Esophagus squamous epithelium (tissue), 5 donors: ENCODE measurements at regions not wholly inside any gene's neighbourhood (a gene's known extent, or its start where the extent isn't known, plus 50 kb on each side); places are given as distances from the start of the nearest gene placed in this dataset.

Experiments
- DNase-seq: peaks from one replicate; lab custom pipeline; 2025; lab: John Stamatoyannopoulos, UW
- H3K27ac ChIP-seq, 4 donors: fragments of 200-600 bp; sonication (generic); one replicate each; pipeline ENCODE4 v1.5.1; 2016 to 2019; ENCODE audit warnings: mild to moderate bottlenecking in 1 of 4
- H3K27me3 ChIP-seq, 4 donors: fragments of 200-600 bp; sonication (generic); 1 replicate in 3 of 4; 2 replicates in 1 of 4; pipeline versions ENCODE4 v1.5.1 to v1.6.0; 2017 to 2021; ENCODE audit warnings: antibody characterized with exemption in 1 of 4
- H3K36me3 ChIP-seq, 3 donors: fragments of 200-600 bp; sonication (generic); one replicate each; pipeline ENCODE4 v1.5.1; 2016 to 2019
- H3K4me1 ChIP-seq, 3 donors: fragments of 200-600 bp; sonication (generic); one replicate each; pipeline ENCODE4 v1.5.1; 2017 to 2019
- H3K4me3 ChIP-seq, 4 donors: fragments of 200-600 bp; sonication (generic); 1 replicate in 3 of 4; 2 replicates in 1 of 4; pipeline ENCODE4 v1.5.1; 2016 to 2019; ENCODE audit warnings: mild to moderate bottlenecking in 2 of 4, moderate library complexity in 1 of 4
- H3K9me3 ChIP-seq, 3 donors: fragments of 200-600 bp; sonication (generic); one replicate each; pipeline ENCODE4 v1.5.1; 2016 to 2019
- POLR2A ChIP-seq, 4 donors: fragments of 450-650 bp; IDR thresholded peaks; one replicate each; pipeline ENCODE4 v1.6.1; 2017; ENCODE audit warnings: antibody characterized with exemption in 4 of 4, mild to moderate bottlenecking in 4 of 4, moderate library complexity in 3 of 4
- WGBS, 2 donors: methylation state at CpG; one replicate each; pipeline ENCODE4 v1.1.5; 2018; 5-methylcytosine and 5-hydroxymethylcytosine counted together
- intact Hi-C: fragments of 100-400 bp; cut with DNase I; formaldehyde crosslinking; loops from one replicate; pipeline ENCODE4 v1.15.0; 2022
- TF ChIP-seq, protein P1 (sequence below), 6 experiments: fragments of 450-650 bp in 4 of 6; fragments of 200-600 bp in 2 of 6; sonication (generic) in 2 of 6; IDR thresholded peaks; one replicate each; pipeline ENCODE4 v1.5.1; 2016 to 2019; ENCODE audit warnings: antibody characterized with exemption in 6 of 6, mild to moderate bottlenecking in 4 of 6, moderate library complexity in 4 of 6
- donor health status: DM: yes; HTN: yes; CAD: no.

- Histone ChIP-seq H3K27me3 (no peaks in the 10 kb centered on the region), H3K36me3 (no peaks in the 10 kb centered on the region), H3K4me3 (no peak overlapping the region), H3K4me1 (no peaks in the 10 kb centered on the region), H3K9me3 (peaks cover 0 to 39% (median 26%) of the 10 kb centered on the region in 3 donors), H3K27ac (no peak overlapping the region)
- TF ChIP-seq POLR2A (IDR thresholded peaks at IDR 0.05), result no peak
- TF ChIP-seq, protein P1, sequence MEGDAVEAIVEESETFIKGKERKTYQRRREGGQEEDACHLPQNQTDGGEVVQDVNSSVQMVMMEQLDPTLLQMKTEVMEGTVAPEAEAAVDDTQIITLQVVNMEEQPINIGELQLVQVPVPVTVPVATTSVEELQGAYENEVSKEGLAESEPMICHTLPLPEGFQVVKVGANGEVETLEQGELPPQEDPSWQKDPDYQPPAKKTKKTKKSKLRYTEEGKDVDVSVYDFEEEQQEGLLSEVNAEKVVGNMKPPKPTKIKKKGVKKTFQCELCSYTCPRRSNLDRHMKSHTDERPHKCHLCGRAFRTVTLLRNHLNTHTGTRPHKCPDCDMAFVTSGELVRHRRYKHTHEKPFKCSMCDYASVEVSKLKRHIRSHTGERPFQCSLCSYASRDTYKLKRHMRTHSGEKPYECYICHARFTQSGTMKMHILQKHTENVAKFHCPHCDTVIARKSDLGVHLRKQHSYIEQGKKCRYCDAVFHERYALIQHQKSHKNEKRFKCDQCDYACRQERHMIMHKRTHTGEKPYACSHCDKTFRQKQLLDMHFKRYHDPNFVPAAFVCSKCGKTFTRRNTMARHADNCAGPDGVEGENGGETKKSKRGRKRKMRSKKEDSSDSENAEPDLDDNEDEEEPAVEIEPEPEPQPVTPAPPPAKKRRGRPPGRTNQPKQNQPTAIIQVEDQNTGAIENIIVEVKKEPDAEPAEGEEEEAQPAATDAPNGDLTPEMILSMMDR (IDR thresholded peaks at IDR 0.05), result no peak
- DNase-seq, result no peak
- WGBS, 2 donors, result 61 to 76% methylated on average over 3 to 4 of the region's 10 CpGs
- intact Hi-C loops, result no loop called here
Measured at GRCh38 chr10:131779661-131780394, 121.0 kb upstream of the PPP2R2D start.

GRCh38 chr10:131781076-131781475, 119.7 kb upstream of the PPP2R2D start:
- TF ChIP-seq, protein P1 (IDR thresholded peaks at IDR 0.05), result no peak
- no peak for TF ChIP-seq POLR2A (IDR thresholded peaks at IDR 0.05)
- 93% methylated on average over 3 to 6 of the region's 6 CpGs for WGBS, 2 donors
- Histone ChIP-seq H3K4me1 (no peaks in the 10 kb centered on the region), H3K36me3 (no peaks in the 10 kb centered on the region), H3K27ac (no peak overlapping the region), H3K4me3 (no peak overlapping the region), H3K27me3 (no peaks in the 10 kb centered on the region), H3K9me3 (peaks cover 0 to 31% (median 19%) of the 10 kb centered on the region in 3 donors)
- intact Hi-C loops, result no loop called here
- no peak for DNase-seq

GRCh38 chr10:131781791-131782190, 119.0 kb upstream of the PPP2R2D start:
- Histone ChIP-seq H3K36me3 (no peaks in the 10 kb centered on the region), H3K9me3 (peaks cover 0 to 24% (median 15%) of the 10 kb centered on the region in 3 donors), H3K27ac (no peak overlapping the region), H3K4me3 (no peak overlapping the region), H3K4me1 (no peaks in the 10 kb centered on the region), H3K27me3 (no peaks in the 10 kb centered on the region)
- intact Hi-C loops, result no loop called here
- no peak for TF ChIP-seq POLR2A (IDR thresholded peaks at IDR 0.05)
- TF ChIP-seq, protein P1 (IDR thresholded peaks at IDR 0.05), result no peak
- no peak for DNase-seq
- 86 to 90% methylated on average over 3 to 4 of the region's 4 CpGs for WGBS, 2 donors

DNA sequence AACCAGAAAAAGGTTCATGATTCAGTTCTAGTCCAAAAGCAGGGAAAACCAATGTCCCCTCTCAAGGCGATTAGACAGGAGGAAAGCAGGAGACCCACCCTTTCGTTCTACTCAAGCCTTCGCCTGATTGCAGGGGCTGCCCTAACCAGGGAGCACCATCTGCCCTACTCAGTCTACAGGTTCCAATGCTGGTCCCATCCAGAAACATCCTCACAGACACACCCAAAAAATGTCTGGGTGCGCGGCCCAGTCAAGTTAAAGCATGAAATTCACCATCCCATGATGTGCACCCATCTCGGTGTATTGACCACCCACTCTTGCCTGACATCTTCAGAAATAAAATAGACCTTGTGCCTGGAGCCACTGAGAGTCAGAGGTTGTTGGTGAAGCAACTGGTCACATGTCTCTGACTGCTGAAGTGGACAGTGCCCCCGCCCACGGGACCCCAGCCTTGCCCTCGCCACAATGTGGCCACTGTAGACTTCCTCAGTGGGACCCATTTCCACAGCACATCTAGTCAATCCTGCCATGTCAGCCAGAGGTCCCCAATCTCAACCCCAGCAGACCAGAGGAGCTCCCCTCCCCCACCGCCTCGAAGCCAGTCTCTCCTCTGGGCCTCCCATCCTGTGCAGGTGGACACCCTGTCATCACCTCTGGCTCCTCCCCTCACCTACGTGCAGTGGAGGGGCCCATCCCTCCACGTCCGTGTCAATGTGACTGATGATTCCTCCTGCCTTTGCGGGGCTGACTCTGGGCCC, 116.3 kb upstream of the PPP2R2D start:
- intact Hi-C loops, result no loop called here
- H3K4me1 ChIP-seq, result no peaks in the 10 kb centered on the region
- H3K9me3 ChIP-seq, result no peaks in the 10 kb centered on the region
- H3K27ac ChIP-seq, result no peak overlapping the region
- H3K27me3 ChIP-seq, result peaks cover 0 to 13% (median 0%) of the 10 kb centered on the region in 4 donors
- 83% methylated on average over 10 to 12 of the region's 15 CpGs for WGBS, 2 donors
- H3K36me3 ChIP-seq, result no peaks in the 10 kb centered on the region
- H3K4me3 ChIP-seq, result no peak overlapping the region
- no peak for TF ChIP-seq POLR2A (IDR thresholded peaks at IDR 0.05)
- TF ChIP-seq, protein P1 (IDR thresholded peaks at IDR 0.05), result no peak
- DNase-seq, result no peak

DNA sequence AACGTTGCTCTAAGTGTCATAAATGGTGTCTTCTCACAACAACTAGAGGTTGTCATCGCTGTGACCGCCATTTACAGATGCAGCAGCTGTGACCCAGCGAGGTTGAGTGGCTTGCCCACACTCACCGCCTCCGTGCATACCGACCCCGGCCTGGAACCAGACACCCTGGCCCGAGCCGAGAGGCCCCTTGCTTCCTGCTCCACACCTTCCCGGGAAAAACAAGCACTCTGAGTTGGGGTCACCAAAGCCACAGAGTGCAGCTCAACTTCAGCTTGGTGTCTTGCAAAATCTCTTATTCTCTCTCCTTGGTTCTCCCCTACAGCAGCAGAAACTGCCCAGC, 115.7 kb upstream of the PPP2R2D start:
- no peak for DNase-seq
- no peak for TF ChIP-seq POLR2A (IDR thresholded peaks at IDR 0.05)
- TF ChIP-seq, protein P1 (IDR thresholded peaks at IDR 0.05), result no peak

More for the DNA sequence above, 115.7 kb upstream of the PPP2R2D start:
- Histone ChIP-seq H3K27me3 (peaks cover 0 to 19% (median 0%) of the 10 kb centered on the region in 4 donors), H3K4me3 (no peak overlapping the region), H3K4me1 (no peaks in the 10 kb centered on the region), H3K9me3 (no peaks in the 10 kb centered on the region), H3K36me3 (no peaks in the 10 kb centered on the region), H3K27ac (no peak overlapping the region)
- 89 to 94% methylated on average over 10 of the region's 11 CpGs for WGBS, 2 donors
- intact Hi-C loops, result no loop called here
